HG02943 (cell line): ENCODE measurements at regions not wholly inside any gene's neighbourhood (a gene's known extent, or its start where the extent isn't known, plus 50 kb on each side); places are given as distances from the start of the nearest gene placed in this dataset.
A peak's percentile ranks its signal among the peaks of the same experiment; 100 is the strongest.

Experiments used
- ATAC-seq: cut with Tn5 transposase; IDR thresholded peaks from one replicate; pipeline ENCODE4 v1.9.1; 2021; ENCODE audit warnings: mild to moderate bottlenecking, low read depth, moderate library complexity; ENCODE audit not compliant: unreplicated experiment

DNA sequence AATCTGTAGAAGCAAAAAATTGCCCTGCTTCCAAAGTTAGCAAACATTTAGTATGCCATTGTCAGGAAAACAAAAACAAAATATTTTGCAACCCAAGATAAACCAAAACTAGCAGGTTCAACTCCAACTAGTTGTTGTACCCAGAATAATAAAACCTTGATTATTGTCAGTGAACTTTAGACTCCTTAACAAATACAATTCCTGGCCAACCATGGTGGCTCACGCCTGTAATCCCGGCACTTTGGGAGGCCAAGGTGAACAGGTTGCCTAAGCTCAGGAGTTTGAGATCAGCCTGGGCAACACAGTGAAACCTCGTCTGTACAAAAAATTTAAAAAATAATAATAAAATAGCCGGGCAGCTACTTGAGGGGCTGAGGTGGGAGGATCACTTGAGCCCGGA, 53.6 kb upstream of the EPCAM start:
- ATAC-seq = no peak

- no peak for ATAC-seq
Observed at GRCh38 chr2:47313728-47314127, 55.4 kb upstream of the EPCAM start.

DNA sequence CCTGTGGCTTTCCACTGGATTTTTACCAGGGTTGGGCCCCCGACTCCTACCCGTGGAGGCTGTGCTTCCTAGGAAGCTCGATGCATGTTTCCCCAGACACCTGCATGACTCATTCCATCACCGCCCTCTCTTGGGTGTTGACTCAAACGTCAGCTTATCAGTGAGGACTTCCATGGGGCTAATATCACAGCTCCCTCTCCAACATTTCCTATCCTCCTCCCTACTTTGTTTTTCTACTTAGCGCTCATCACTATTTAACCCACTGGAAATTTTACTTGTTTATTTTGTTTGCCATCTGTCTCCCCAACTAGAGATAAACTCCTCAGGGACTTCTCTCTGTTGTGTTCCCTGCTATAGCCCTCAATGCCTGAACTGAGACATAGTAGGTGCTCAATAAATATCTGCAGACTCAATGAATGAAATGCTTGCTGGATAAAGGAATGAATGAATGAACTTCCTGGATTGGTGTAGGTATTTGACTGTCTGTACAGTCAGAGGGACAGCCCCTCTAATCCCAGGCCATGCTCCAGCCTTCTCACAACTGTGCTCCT, 55.9 kb upstream of the EPCAM start:
- ATAC-seq = no peak

- no peak for ATAC-seq
Observed at GRCh38 chr2:47312491-47312850, 56.6 kb upstream of the EPCAM start.

DNA sequence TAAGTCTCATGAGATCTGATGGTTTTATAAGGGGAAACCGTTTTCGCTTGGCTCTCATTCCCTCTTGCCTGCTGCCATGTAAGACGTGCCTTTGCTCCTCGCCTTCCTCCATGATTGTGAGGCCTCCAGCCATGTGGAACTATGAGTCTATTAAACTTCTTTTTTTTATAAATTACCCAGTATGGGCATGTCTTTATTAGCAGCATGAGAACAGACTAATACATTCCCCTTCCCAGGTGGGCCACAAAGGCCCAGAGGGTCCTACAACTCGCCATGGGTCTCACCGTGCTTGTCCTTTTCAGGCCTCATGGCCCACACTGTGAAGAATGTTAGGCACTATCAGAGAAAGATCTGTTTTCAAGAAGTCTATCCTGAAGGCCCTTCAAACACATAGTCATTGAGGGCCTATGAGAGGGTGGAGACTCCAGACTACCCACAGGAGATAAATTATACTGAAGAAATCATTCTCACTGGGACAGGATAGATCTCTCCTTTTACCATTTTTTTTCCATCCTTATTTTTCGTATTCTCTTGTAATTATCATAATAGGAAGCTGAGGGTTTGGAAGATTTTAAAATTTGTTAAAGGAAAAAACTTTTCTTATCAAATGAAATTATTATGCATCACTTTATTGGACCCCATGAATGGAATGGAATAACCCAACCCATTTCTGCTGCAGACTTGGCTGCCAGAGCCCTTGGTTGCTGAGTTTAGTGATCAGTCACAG, 57.2 kb upstream of the EPCAM start:
- ATAC-seq = no peak

DNA sequence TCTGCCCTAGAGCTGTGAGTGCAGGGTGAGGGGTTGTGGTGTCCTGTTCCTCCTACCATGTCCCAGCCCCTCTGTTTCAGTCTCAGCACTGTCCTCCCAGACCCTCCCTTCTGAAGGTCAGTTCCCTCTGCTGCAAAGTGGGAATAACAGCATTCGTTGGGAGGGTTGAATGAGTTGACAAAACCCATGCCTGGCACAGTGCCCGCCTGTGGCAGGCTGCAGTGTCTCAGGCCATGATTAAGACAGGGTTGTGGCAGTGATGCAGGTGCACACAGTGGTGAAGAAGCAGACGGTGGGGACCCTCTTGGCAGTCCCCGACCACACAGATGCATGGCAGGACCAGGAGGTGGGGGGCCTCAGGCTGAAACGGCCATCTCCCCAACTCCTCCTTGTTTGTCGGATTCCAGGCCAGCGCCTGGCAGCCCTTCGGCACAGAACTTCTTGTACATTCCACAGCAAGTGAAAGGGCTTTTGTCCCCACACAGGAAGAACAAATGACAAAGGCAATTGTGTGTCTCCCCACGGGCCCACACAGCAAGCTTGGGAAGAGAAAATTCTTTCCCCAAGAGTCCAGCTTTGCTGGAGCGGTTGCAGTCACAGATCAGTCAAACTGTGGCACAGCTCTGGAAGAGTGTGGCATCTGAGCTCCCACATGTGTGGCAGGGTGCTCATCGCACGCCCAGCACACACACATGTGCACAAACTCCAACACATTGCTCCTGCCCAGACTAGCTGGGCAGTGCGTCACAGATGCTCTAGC, 58.1 kb upstream of the EPCAM start:
- ATAC-seq = peak; percentile 16

- ATAC-seq = peak; percentile 87
Observed at GRCh38 chr2:47309952-47310800, 58.9 kb upstream of the EPCAM start.

GRCh38 chr2:47309472-47309951, 59.6 kb upstream of the EPCAM start:
- ATAC-seq = no peak

GRCh38 chr2:47307066-47307465, 62.0 kb upstream of the EPCAM start:
- no peak for ATAC-seq

GRCh38 chr2:47304654-47305053, 64.5 kb upstream of the EPCAM start:
- no peak for ATAC-seq

- no peak for ATAC-seq
Observed at GRCh38 chr2:47303341-47304148, 65.6 kb upstream of the EPCAM start.

- no peak for ATAC-seq
Observed at GRCh38 chr2:47302308-47302707, 66.8 kb upstream of the EPCAM start.

DNA sequence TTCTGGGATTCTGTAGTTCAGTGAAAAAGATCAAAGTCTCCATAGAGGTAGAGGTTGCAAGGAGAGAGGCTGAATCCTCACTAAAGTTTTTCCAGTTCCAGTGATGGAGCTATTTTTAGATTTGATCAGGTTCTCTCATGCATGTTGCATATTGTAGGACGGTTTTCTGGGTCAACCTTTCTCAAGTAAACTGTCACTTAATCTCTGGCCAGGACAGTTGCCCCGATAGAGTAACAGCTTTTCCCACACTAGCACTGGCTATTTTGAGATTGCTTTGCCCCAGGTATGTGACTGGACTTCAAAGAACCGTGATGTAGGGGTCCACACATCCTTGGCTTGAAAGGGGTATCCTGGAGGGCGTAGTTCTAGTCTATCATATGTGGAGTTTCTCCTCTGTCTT, 67.4 kb upstream of the EPCAM start:
- no peak for ATAC-seq

- no peak for ATAC-seq
Observed at GRCh38 chr2:47301277-47301618, 67.9 kb upstream of the EPCAM start.

GRCh38 chr2:47300609-47301276, 68.4 kb upstream of the EPCAM start:
- ATAC-seq = peak; percentile 75

GRCh38 chr2:47300081-47300480, 69.0 kb upstream of the EPCAM start:
- no peak for ATAC-seq

DNA sequence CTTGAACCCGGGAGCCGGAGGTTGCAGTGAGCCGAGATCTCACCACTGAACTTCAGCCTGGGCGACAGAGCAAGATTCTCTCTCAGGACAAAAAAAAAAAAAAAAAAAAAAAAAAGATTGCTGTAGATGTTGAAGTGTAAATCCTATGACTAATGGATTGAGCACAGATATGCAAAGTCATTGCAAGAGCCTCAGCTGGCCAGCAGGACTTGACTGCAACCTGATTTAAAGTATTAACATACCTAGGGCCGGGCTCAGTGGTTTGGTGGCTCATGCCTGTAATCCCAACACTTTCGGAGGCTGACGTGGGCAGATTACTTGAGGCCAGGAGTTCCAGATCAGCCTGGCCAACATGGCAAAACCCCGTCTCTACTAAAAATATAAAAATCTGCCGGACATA, 69.6 kb upstream of the EPCAM start:
- ATAC-seq = no peak

- no peak for ATAC-seq
Observed at GRCh38 chr2:47298771-47299170, 70.3 kb upstream of the EPCAM start.

- ATAC-seq = no peak
Observed at GRCh38 chr2:47297767-47298425, 71.2 kb upstream of the EPCAM start.
